Hippocampal formation (tissue), 2 donors: ENCODE measurements at regions not wholly inside any gene's neighbourhood (a gene's known extent, or its start where the extent isn't known, plus 50 kb on each side); places are given as distances from the start of the nearest gene placed in this dataset.

ENCODE experiments used
- DNase-seq, 2 donors: peaks; one replicate each; lab custom pipeline; 2025; lab: John Stamatoyannopoulos, UW

DNA sequence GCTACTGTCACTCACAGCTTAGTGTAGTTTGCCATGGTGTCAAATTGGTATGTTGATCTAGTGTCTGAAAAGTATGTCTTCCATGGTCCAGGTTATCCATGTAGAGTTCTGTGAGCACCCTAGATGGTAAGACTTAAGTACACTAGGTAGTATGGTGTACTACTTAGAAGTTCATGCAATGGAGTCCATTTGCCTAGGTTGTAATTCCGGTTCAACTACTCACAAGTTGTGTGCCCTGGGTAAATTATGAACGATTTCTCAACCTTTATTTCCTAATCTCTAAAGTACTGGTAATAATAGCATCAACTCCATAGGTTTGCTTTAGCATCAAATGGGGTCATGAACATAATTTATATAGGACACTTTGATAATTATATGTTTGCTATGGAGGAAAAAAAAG is 666.2 kb upstream of the CELF2 start:
- DNase-seq, result no peak

DNA sequence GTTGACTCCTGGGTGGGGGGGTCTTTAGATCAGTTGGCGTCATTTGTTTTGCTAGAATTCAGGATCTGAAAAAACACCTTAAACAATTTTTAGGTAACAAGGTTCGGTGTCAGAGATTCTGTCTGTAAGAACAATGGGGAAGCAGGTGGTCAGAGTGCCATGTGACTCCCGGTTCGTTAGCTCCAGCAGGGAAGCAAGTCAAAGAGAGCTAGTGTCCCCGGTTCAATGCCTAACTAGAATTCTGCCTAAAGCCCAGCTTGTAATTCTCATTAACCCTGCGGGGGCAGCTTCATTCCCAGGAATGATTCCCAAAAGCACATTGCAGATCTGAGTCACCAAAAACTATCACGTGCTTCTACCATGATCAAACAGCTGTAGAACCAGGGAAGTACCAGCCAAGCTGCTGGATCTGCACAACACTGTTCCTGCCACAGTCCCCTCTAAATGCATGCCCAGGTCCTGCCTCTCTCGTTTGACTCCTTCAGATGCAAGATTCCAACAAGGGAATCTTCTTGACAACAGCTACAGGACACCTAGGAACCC is 664.3 kb upstream of the CELF2 start:
- no peak for DNase-seq

DNA sequence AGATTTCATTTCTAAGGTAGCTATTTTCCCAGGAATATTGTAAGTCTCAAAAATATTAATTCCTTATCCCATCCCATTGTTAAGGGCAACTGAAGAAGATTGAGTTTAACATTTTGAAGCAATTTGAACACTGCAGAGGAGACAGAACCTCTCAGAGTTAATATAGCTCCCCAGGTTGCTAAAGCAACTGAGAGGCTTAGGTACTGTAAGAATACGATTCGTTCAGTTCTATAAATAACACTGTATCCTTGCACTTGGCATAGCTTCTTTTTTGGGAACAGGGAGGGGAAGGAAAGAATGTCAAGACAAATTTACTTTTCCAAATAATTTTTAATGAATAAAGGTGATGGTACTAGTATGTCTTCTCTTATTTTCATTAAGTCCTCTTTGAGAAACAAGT is 658.4 kb upstream of the CELF2 start:
- DNase-seq, result no peak

DNA sequence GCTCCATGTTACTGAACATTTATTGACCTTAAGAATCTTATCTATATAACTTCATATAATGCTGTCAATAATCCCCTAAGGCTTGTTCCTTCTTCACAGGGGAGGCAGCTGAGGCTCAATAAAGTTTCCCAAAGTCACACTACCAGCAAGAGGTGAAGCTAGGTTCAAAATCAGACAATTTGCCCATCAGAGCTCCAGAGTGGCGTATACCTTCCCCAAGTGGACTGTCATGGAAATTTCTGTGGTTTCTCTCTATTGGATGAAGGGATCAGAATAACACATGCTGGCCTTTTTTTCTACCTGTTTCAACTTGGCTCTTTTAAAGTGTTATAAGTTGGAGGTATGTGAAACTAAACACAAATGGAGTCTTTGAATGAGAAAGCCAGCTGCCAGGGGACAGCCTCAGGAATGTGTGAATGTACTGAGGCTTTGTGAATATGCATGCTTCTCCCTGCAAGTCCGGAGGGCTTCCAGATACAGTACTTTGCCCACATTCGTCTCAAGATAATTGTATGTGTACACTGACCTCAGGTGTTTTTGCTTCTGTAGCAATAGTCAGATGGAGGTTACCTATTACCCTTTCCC is 656.3 kb upstream of the CELF2 start:
- no peak for DNase-seq

DNA sequence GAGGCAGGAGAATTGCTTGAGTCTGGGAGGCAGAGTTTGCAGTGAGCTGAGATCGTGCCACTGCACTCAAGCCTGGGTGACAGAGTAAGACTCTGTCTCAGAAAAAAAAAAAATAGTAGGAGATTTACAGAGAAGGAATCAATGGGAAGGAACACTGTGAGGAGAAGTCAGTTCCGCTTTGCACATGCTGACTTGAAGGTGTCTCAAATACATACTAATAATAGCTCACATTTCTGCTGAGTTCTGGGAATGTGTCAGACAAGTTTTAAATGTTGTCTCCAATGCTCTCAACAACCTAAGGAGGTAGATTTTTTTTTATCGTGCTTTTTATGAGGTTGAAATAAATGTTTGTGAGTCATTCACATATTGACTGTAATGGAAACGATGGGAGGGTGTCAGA is 654.9 kb upstream of the CELF2 start:
- no peak for DNase-seq

DNA sequence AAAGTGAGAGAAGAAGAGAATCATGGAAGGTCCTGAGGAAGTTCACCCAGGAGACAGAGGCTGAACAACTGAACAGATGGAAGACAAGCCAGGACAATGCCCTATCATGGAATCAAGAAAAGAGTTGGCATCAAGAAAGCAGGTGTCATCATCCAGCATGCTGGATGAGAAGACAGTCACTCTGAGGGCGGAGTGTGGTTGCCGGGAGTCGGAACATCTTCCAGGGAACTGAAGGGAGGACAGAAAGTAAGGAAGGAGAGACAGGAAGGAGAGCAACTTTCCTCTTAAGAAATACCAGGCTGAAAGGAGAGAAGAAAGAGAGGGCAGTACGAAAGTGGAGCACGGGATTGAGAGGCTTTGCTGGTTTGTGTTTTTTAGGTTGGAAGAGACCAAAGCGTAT is 654.5 kb upstream of the CELF2 start:
- DNase-seq, result no peak

DNA sequence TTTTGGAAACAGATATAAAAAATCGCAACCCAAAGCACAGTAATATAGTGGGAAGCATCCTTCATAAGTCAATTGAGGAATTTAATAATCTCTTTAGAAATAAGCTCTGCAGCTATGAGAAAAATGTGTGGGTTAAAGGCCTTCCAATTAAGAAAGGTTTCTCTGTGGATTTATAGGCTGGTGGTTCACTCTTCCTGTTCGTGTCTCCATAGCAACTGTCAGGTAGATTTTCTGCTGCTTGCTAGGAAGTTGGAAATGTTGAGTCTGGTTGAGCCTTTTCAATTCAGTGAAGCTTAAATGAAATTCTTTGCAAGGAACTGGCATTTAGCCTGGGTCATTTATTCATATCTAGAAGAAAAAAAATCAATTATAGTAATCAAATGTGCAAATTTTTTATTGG is 652.8 kb upstream of the CELF2 start:
- no peak for DNase-seq

DNA sequence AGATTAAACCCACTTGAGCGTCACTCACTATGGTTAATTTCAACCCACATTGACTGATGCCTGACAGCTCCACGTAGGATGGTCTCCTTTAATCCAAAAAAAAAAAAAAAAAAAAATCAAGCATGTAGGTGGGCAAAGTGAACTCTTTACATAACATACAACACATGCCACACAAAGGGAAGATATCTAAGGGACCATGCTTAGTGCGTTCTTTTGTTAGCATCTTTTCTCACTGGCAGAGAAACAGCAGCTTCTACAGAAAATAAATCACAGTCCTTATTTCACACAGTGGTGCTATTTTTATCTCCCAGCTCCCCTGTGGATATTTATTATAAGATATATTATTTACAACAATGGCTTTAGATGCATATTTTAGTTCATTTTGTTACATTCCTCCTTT is 652.0 kb upstream of the CELF2 start:
- no peak for DNase-seq

DNA sequence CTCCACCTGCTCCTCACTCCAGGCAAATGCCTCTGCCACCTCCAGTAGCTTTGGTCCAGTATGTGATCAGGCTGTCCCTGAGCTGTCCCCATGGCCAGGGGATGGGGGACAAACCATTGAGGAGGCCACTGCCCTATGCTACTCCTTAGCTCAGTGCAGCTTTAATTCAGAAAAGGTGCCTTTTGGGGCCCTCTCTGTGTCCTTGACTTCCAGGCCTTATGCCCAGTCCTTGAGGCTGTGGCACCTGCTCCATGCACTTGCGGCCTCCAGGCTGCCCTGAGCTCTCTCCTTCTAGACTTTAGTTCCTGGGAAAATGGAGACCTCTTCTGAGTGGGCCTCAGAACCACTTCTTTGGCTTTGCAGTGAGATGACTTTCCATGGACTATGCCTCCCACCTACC is 650.8 kb upstream of the CELF2 start:
- DNase-seq, result no peak

DNA sequence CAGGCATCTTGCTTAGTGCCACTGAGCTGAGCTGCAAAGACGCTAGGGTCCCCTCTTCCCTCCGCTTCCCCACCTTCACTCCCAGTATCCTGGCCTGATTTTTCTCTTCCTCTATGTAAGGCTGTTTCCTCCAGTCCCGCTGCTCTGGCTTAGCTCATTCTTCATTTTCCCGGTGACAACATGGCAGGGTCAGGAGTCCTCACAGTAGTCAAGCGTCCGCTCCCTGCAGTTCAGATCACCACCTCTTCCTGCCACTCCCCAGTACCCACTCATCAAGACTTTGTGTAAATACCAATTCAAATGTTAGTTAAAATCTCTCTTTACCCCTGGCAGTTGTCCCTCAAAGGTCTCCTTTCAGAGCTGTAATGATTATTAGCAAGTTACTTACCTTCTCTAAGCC is 650.4 kb upstream of the CELF2 start:
- DNase-seq, result no peak

DNA sequence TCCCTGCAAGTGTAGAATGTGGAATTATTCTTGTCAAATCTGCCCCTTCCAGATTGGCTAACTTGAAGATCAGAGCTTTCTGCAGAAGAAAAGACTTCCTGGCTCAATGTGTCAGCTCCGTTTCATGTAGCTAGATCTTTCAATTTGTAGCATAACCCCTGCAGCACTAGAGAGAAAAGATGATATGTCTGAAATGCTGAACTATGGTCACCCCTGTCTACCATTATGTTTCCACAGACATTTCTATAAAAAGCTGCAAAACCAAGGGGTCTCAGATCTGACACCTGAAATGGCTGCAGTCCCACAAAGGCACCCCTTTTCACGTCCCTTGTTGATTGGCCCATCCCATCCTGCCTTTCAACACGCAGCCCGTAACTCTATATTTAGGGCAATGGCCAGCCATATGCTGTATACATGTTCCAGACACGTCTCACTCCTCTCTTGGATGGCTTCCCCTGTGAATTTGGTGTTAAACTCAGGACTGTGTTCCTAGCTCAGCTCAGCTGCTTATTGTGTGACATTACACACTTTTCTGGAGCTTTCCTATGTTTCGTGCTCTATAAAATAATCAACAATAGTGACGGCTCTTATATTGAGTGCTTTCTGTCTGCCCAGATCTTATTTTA is 648.6 kb upstream of the CELF2 start:
- no peak for DNase-seq

DNA sequence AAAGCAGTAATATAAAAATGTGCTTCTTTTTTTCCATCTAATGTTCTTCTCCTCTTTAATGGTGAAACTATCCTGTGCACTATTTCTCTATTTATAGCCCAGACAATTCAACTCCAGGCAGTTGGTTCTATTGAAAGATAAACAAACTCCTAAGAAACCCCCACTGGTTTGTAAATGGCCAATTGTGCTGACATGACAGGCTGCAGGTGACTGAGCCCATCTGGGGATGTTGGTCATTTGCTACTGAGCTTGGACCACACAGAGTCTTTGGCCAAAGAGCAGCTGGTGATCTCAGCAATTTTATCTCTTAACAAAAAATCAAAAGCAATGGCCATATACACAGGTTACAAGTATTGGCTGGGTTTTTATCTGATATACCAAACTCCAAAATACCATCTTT is 631.8 kb upstream of the CELF2 start:
- no peak for DNase-seq

DNA sequence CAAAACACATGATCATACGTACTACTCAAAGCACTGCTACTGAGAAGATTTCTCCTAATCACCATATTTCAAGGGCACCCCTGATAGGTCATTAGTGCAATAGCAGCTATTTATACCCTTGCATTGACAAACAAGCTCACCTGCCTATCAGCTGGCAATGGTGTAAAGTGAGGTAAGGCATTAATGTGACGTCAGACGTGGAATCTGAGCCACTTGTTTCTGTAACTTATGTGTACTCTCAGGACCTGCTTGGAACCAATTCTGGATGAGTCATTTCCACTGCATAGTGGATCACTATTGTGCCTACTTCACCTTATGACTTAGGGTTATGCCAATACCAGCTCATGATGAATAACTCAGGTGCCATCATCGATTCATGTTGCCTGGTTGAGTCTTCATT is 628.5 kb upstream of the CELF2 start:
- no peak for DNase-seq

DNA sequence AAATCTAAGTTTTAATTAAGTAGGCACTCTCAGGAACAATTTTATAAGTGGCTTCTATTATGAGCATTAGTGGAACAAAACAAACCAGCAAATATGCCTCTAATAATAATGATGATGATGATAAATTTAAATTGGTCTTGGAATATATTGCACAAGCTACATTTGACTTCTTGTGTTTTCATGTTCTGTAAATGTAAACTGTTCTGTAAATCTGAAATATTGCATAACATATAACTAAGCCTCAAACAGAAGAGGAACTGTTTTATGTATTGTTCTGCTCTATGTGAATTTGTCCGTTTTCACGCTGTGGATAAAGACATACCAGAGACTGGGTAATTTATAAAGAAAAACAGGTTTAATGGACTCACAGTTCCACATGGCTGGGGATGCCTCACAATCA is 625.2 kb upstream of the CELF2 start:
- no peak for DNase-seq

DNA sequence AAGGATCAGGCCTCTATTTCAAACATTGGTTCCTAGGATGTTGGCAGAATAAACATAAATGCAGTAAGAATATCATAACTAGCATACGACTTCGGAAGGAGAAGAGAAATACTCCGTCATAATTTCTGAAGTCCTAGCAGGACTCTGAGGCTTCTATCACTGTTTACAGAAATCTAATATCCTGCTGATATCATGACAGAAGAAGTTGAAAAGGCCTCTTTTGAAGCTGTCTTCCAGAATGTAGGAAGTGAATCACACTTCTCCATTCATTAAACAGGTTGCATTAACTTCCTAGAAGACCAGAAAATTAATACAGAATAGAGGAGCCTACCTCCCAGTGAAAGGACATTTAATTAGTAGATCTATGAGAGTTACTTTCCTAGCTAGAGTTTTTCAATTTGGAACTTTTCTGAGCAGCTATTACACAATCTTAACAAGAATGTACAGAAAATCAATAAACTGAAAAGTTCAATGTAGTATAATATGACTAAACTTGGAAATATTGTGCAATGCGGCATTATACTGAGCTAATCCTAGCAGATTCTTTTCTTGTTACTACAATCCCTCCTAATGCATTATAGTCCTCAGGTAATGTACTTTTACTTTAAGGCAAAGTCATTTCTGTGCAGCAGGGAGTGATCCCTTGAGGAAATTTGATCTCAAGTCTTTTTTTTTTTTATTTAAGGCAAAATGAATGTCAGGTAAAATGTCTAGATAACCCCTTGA is 622.6 kb upstream of the CELF2 start:
- no peak for DNase-seq

DNA sequence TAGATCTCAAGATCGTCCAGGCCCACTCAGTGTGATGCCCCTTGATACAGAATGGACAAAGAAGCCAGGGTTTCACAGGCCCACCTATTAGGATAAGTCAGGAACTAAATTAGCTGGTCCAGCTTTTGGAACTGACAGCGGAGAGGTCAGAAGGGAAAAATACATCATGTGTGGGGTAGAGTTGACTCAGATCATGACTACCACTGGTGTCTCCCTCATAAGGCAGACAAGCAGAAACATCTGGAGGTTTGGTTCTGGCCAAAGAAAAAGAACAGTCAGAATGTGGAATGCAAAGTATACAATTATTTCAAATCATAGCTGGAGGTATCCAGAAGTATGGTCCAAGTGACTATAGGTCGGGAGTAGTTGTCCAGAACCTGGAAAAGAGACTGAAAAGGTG is 621.1 kb upstream of the CELF2 start:
- DNase-seq, result no peak

DNA sequence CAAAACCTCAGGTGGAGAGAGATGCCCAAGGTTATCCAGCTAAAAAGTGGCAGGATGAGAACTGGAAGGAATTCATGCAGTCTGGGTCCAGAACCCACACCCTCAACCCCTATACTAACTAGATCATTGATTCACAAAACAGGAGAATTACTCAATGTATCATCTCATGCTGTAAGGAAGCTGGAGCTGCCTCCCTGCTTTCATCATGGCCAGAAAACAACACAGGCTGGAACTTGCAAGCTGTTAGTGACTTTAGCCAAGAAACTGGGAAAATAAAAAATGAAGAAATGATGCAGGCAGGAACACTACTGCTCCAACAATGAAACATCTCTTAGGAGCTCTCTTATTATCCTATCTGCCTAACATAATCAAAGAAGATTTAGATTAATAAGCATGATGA is 619.8 kb upstream of the CELF2 start:
- DNase-seq, result no peak

DNA sequence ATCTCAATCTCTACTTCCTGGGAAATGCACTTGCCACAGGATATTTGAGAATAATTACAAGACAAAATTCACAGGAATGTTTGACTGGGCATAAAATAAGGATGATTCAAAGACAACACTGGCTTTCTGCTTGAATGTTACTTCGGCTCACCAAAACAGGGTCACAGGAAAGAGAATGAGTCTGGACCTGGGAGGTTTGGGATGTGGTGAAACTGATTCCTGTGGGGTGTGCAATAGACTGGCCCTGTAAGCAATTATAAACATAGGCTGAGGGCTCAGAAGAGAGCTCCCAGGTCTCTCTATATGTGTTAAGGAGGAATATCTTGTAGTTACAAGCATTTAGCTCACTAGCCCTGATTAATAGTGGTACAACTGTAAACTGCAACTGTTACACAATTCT is 613.9 kb upstream of the CELF2 start:
- no peak for DNase-seq

DNA sequence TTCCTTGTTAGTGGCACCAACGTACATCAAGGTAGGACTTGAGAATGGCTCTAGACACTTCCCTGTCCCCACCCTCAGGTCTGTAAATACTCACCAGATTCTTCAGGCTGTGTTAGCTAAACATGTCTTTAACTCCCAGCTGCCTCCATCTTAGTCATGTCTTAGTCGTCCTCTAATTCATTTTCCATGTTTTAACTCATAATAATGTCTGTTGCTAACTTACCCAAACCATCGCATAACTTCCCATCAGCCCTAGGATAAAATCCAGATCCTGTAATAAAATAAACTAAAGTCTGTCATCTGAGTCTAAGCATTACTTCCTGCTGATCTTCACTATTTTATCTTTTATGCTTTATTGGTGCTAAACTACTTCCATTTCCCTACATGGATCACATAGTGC is 600.0 kb upstream of the CELF2 start:
- DNase-seq, result no peak

DNA sequence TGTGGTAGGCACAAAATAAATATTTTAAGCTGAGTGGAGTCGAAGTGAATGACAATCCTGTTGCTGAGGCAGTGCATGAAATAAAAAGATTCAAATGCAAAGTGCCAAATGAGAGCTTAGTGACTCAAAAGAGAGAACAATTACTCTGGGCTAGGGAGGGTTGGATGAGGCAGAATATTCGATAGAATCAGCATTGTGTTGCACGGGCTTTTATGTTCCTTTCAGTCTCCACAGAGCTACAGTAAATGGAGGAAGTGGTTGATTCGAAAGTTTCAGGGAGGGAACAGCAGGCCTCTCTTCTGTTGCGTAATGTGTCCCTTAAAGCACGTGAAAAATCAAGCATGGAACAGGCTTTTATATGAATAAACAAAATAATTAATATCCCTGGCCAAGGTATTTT is 599.3 kb upstream of the CELF2 start:
- DNase-seq, result peak in 1 of 2 donors; percentile 2

DNA sequence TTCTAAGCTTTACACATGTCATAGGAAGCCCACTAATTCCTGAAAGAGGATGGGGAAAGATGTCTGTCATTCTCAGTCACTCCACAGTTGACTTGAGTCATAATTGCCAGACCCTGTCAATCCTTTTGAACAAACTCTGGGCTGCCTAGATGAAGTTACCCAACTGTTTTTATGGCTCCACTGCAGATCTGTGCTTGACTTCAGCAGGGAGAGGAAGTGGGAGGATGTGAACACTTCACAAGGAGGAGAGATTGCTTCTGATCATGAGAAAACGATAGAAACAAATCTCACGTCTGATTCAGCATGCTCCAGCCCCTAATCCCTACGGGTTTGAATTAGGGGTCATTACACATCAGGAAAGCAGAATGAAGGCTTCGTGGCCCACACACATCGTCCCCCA is 596.6 kb upstream of the CELF2 start:
- DNase-seq, result no peak

DNA sequence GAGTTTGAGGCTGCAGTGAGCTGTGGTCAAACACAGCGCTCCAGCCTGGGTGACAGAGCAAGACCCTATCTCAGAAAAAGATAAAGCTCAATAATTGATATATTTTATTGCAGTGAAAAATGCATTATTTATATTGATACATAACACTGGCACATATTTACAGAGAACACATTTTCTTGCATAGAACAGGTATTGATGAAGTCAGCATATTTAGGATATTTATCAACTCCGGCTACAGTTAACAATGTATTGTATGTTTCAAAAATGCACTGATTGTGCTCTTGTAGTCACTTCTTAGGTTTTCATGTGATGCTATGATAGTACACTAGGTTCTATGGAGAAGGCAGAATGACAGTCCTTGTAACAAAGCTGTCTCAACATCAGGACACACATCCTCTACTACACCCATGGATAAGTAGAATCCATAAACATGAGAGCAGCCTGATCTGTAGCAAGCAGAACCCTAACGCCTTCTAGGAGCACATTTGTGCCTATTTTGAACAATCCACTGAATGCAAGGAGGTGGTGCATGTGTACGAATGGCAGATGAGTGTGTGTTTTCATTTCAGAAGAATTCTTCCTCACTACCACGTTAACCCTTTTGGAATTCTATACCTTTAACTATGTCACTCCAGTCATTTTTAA is 586.1 kb upstream of the CELF2 start:
- DNase-seq, result no peak
